HG02642 (cell line): ENCODE measurements at regions not wholly inside any gene's neighbourhood (a gene's known extent, or its start where the extent isn't known, plus 50 kb on each side); places are given as distances from the start of the nearest gene placed in this dataset.
"Not testable (repeated sequence)": the region's sequence is repeated elsewhere in the genome, so short reads cannot be mapped to it uniquely, and the experiment has no call there.

Experiments
- ATAC-seq: cut with Tn5 transposase; IDR thresholded peaks from one replicate; pipeline ENCODE4 v1.9.1; 2021; ENCODE audit warnings: mild to moderate bottlenecking; ENCODE audit not compliant: unreplicated experiment, poor library complexity

DNA sequence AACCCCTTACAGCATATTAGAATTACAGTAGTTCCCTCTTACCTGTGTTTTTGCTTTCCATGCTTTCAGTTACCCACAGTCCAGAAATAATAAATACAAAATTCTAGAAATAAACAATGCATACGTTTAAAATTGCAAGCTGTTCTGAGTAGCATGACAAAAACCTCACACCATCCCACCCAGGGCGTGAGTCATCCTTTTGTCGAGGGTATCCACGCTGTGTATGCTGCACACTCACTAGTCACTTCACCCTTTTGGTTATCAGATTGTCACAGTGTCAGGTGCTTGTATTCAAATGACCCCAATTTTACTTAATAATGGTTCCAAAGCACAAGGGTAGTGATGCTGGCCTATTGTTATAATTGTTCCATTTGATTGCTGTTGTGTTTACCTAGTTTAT lies 72.5 kb upstream of the P3H2 start:
- no peak for ATAC-seq

- ATAC-seq = no peak
Measured at GRCh38 chr3:190192739-190193138, 72.0 kb upstream of the P3H2 start.

DNA sequence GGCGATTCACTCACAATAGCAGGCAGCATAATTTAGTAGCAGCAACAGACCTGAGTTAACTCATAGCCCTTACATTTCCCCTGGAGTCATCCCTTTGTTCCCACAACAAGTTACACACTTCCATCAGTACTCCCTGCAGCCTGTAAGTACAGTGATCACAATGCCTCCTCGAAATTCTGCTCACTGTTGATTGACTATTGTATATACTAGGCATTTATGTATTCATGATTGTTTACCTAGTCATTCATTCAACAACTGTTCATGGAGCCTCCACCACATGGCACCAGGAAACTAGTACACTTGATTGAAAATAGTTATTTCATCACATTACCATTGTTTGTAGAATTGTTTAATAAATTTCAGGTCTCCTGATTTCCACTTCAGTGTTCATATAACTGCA lies 71.4 kb upstream of the P3H2 start:
- no peak for ATAC-seq

DNA sequence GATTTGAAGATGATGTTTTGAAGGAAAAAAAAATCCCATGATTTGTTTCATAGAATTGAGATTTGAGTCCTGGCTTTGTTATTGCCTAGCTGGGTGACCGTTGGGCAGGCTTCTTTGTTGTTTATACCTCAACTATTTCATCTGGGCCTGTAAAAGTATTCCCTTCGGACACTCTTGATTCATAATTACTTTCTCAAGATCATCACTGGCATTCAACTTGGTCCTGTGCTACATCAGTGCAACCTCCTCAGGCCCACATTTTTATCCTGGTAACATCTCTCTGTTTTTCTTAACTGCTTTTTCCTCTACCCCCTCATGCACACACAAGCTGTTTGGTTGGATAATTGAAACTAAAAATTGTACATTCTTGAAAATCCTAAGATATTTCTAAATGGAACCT lies 67.5 kb upstream of the P3H2 start:
- no peak for ATAC-seq

DNA sequence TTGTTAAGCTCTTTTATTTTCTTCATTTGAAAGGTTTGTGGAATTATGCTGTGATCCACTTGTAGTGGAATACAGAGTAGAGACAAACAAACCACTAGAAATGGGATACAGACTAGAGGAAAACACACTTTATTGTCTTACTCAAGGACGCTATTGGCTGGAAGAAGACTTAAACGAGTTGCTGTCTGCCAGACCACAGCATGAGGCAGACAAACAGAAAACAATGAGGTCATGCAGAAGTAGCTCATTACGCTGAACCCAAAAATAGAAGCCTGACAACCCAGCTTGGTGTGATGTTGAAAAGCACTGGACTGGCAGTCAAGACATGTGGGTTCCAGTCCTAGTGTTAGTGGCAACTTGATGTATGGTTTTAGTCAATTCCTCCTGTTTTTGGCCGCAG lies 62.4 kb upstream of the P3H2 start:
- no peak for ATAC-seq

DNA sequence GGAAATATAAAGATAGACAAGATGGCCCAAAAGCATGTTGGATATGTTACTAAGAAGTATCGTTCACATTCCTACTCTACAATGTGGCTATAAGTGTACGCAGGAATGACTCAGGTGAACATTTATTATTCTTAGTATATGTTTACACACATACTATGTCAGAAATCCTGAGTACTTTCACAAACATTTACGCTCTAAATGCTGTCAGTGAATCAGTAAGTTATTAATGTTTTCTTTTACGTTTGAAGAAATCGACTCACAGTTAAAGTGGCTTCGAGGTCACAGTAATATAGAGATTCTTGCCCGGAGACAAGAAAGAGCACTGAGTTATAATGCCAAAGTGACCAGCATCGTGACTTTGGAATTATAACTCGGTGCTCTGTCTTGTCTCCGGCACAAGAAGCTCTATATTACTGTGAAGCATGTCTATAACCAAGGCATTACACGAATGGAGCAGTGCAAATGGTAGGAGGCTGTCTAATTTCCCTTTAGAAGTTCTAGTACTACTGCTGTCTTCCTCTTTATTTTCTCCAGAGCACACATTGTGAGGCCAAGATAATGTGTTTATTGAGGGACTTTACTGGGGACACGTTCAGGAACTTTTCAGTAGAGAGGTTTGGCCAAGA lies 61.8 kb upstream of the P3H2 start:
- no peak for ATAC-seq

DNA sequence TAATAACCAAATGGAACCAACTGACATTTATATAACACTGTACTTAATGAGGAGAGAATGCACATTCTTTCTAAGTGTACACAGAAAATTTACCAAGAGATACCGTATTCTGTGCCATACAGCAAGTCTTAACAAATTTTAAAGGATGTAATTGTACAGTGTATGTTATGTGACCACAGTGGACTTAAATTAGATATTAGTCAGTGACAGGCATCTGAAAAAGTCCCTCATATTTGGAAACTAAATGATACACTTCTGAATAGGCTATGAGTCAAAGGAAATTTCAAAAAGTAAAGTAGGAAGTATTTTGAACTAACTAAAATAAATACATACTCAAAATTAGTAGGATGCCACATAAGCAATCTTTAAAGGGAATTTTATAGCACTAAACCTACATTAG lies 59.6 kb upstream of the P3H2 start:
- ATAC-seq = no peak

DNA sequence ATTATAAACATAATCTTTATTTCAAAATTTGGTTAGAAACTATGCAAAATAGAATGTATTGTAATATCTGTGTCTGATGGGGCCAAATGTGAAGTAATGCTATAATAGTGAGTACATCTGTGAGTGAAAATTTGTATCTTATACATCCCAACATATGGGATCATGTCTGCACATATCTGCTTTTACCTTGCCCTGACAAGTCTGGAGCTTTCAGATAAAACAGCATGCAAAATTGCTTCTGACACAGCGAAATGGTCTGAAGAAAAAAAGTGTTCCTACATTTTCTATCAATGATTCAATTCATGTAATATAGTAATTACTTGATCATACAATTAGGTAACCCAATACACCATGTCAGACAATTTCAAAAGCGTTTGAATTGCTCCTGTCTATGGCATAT lies 58.1 kb upstream of the P3H2 start:
- ATAC-seq = no peak

GRCh38 chr3:190176933-190177525 lies 56.3 kb upstream of the P3H2 start:
- ATAC-seq = not testable (repeated sequence)

DNA sequence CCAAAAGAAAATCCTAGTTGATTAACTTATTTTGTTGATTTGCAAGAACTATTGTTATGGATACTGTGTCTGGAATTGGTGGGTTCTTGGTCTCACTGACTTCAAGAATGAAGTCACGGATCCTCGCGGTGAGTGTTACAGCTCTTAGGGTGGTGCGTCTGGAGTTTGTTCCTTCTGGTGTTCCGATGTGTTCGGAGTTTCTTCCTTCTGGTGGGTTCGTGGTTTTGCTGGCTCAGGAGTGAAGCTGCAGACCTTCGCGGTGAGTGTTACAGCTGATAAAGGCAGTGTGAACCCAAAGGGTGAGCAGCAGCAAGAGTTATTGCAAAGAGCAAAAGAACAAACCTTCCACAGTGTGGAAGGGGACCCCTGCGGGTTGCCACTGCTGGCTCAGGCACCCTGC lies 55.4 kb upstream of the P3H2 start:
- ATAC-seq = not testable (repeated sequence)

- ATAC-seq = no peak
Measured at GRCh38 chr3:190175490-190175889, 54.8 kb upstream of the P3H2 start.

- ATAC-seq = no peak
Measured at GRCh38 chr3:190174471-190174870, 53.8 kb upstream of the P3H2 start.

DNA sequence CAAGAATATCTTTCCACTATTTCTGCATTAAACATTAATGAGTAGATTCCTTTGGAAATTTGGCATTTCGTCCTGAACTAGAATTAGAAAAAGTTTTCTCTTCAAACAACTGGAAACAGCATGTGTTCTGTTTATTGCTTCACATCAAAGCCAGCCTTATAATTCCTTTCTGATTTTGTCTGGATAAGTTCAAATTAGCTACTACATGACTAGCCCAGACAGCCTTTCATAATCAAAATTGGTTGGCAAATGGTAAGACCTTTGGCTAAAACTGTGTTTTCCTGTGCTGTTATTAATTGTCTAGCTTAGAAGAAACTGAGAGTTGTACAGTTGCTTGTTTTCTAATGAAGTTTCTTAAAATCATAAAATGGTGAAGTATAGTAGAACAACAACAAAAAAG lies 52.7 kb upstream of the P3H2 start:
- no peak for ATAC-seq

DNA sequence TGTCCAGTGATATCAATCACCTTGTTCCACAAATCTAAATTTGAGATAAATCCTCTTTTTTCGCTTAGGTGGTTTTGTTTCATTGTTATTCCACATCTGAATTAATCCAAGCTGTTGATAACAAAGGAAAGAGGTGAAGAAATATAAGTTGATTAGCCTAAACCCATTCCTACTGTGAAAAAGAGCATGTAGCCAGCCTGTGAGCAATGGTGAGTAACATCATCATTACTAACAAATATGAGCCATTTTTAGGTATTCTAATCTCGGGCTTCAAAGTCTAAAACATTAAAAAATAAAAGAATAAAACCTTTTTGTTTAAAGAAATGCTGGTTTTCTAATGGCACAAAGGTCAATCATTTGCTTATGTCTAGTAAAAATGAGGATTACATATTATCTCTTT lies 52.1 kb upstream of the P3H2 start:
- ATAC-seq = no peak
